OCI-LY7 (cell line): ENCODE measurements at regions not wholly inside any gene's neighbourhood (a gene's known extent, or its start where the extent isn't known, plus 50 kb on each side); places are given as distances from the start of the nearest gene placed in this dataset.

Experiments
- BruUV-seq: library from RNA; stranded (reverse); fragments of 400-500 nt; replicated peaks from 2 replicates; lab custom pipeline; 2021; lab: Mats Ljungman, UMichigan
- CTCF ChIA-PET: fragments of 300-600 bp; sonication (Branson Sonifier 250); formaldehyde crosslinking; loops from one replicate; lab custom pipeline; 2022; ENCODE audit warnings: antibody characterized with exemption; ENCODE audit not compliant: unreplicated experiment; lab: Charles Lee
- POLR2A ChIA-PET: fragments of 300-600 bp; sonication (Branson Sonifier 250); formaldehyde crosslinking; loops from one replicate; lab custom pipeline; 2022; ENCODE audit warnings: antibody characterized with exemption; lab: Charles Lee
- DNase-seq: peaks from one replicate; pipeline ENCODE4 v3.0.0-alpha.2; 2015; ENCODE audit warnings: low spot score
- H2AFZ ChIP-seq: fragments of 200-600 bp; sonication (generic), shearing (Covaris generic); 2 replicates; pipeline ENCODE4 v1.6.1; 2014; ENCODE audit warnings: mild to moderate bottlenecking, antibody characterized with exemption, low read length, moderate library complexity
- H3K27ac ChIP-seq: fragments of 200-600 bp; sonication (generic); 2 replicates; pipeline ENCODE4 v1.5.1; 2014; ENCODE audit warnings: mixed run types, low read depth, mild to moderate bottlenecking, moderate library complexity, low read length, inconsistent platforms; ENCODE audit not compliant: poor library complexity, severe bottlenecking
- H3K36me3 ChIP-seq: fragments of 200-600 bp; sonication (generic); 2 replicates; pipeline ENCODE4 v1.6.1; 2014; ENCODE audit warnings: mild to moderate bottlenecking, antibody characterized with exemption, low read length, moderate library complexity, mixed read lengths; ENCODE audit not compliant: insufficient read depth
- H3K4me1 ChIP-seq: fragments of 200-600 bp; sonication (generic); 2 replicates; pipeline ENCODE4 v1.5.1; 2014; ENCODE audit warnings: mild to moderate bottlenecking, low read length; ENCODE audit not compliant: insufficient read depth, poor library complexity, severe bottlenecking
- H3K4me2 ChIP-seq: fragments of 200-600 bp; sonication (generic); 2 replicates; pipeline ENCODE4 v1.6.1; 2014; ENCODE audit warnings: mild to moderate bottlenecking, low read length
- H3K4me3 ChIP-seq: fragments of 200-600 bp; sonication (generic); 2 replicates; pipeline ENCODE4 v1.5.1; 2014; ENCODE audit warnings: mild to moderate bottlenecking, low read depth, low read length; ENCODE audit not compliant: poor library complexity, severe bottlenecking
- H3K79me2 ChIP-seq: fragments of 200-600 bp; sonication (generic); 2 replicates; pipeline ENCODE4 v1.6.1; 2016; ENCODE audit warnings: low read depth, mild to moderate bottlenecking, low read length, moderate library complexity, mixed read lengths; ENCODE audit not compliant: insufficient read depth
- H3K9me2 ChIP-seq: fragments of 200-600 bp; sonication (generic); 2 replicates; pipeline ENCODE4 v1.6.1; 2016; ENCODE audit warnings: mild to moderate bottlenecking, low read length, mixed read lengths; ENCODE audit not compliant: insufficient read depth
- H3K9me3 ChIP-seq: fragments of 200-600 bp; sonication (generic); 2 replicates; pipeline ENCODE4 v1.6.1; 2014; ENCODE audit warnings: mild to moderate bottlenecking, mixed run types, low read length, mixed read lengths
- H4K20me1 ChIP-seq: fragments of 200-600 bp; sonication (generic); 2 replicates; pipeline ENCODE4 v1.6.1; 2014; ENCODE audit warnings: mild to moderate bottlenecking, antibody characterized with exemption, low read length, moderate library complexity, mixed read lengths; ENCODE audit not compliant: insufficient read depth
- EZH2phosphoT487 ChIP-seq: fragments of 200-600 bp; sonication (generic); IDR thresholded peaks from 2 replicates; pipeline ENCODE4 v1.6.1; 2018; ENCODE audit warnings: low read depth, borderline replicate concordance, mild to moderate bottlenecking, mixed run types, antibody characterized with exemption, low read length, moderate library complexity, mixed read lengths
- intact Hi-C: fragments of 100-400 bp; cut with micrococcal nuclease; formaldehyde crosslinking; loops from one replicate; pipeline ENCODE4 v1.10.0; 2022; ENCODE audit not compliant: unreplicated experiment
- TF ChIP-seq, protein P1 (sequence below): fragments of 200-600 bp; sonication (generic); conservative IDR thresholded peaks from 2 replicates; pipeline ENCODE4 v1.5.1; 2014; ENCODE audit warnings: mild to moderate bottlenecking, antibody characterized with exemption, low read length, moderate library complexity, mixed read lengths

DNA sequence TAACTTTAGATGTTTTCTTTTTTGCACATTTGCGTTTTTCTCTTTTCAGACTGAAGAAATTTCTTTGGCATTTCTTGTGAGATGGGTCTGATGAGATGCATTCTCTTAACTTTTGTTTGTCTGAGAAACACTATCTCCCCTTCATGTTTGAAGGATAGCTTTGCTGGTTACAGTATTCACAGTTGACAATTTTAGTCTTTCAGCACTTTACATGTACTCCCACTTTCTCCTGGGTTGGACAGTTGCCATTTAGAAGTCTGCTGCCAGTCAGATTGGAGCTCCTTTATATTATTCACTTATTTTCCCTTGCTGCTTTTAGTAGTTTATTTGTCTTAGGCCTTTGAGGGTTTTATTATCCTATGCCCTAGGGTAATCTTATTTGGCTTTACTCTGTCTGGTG lies 67.3 kb upstream of the VOPP1 start:
- Histone ChIP-seq H3K4me2 (no peak overlapping the region), H3K4me3 (no peak overlapping the region), H3K9me3 (peaks cover 13% of the 10 kb centered on the region; the same call in 1 of the 2 replicates), H3K36me3 (no peaks in the 10 kb centered on the region), H3K79me2 (no peaks in the 10 kb centered on the region), H3K4me1 (peaks cover 15% of the 10 kb centered on the region), H3K27ac (no peak overlapping the region), H4K20me1 (no peaks in the 10 kb centered on the region), H2AFZ (no peak overlapping the region), H3K9me2 (no peaks in the 10 kb centered on the region)
- CTCF ChIA-PET: no interaction called here
- TF ChIP-seq, protein P1, sequence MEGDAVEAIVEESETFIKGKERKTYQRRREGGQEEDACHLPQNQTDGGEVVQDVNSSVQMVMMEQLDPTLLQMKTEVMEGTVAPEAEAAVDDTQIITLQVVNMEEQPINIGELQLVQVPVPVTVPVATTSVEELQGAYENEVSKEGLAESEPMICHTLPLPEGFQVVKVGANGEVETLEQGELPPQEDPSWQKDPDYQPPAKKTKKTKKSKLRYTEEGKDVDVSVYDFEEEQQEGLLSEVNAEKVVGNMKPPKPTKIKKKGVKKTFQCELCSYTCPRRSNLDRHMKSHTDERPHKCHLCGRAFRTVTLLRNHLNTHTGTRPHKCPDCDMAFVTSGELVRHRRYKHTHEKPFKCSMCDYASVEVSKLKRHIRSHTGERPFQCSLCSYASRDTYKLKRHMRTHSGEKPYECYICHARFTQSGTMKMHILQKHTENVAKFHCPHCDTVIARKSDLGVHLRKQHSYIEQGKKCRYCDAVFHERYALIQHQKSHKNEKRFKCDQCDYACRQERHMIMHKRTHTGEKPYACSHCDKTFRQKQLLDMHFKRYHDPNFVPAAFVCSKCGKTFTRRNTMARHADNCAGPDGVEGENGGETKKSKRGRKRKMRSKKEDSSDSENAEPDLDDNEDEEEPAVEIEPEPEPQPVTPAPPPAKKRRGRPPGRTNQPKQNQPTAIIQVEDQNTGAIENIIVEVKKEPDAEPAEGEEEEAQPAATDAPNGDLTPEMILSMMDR: no peak
- no peak for TF ChIP-seq EZH2phosphoT487
- POLR2A ChIA-PET: interaction anchor here (0.6 to 0.7 kb wide), 2 partner anchors 9 to 13 kb away, joined by 3 read pairs; no protein-coding TSS in a partner anchor
- no peak for DNase-seq
- intact Hi-C loops: loop anchor here (2.0 to 5.0 kb wide), 2 partner anchors 83 to 368 kb away; no protein-coding TSS in a partner anchor
- no TSS peak for BruUV-seq

DNA sequence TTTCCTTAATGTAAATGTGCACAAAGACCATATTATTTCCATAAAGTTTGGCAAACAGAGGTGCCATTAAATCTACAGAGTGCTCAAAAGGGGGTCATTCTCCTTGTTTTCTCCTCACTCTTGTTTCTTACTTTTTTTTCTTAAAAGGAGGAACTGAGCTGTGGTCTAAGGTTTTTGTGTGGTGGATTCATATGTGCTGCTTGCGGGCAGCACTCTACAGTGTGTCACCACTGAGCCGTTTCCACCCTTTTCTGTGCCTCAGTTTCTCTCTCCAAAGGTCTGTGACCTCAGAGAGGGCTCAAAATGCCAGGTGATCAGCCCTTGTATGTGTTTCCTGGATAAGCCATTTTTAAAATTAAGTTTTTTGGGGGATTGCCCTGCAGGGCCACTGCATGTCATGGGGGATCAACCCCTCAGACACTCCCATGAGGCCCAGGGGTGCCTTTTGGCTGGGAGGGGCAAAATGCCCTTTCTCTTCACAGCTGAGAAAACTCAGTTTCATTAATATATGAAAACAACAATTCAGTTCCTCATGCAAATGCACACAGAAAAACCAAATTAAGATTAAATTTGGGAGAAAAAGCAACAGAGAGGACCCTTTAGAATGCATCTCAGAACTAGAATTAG lies 56.9 kb upstream of the VOPP1 start:
- intact Hi-C loops: no loop called here
- H3K4me2 ChIP-seq: no peak overlapping the region
- no peak overlapping the region for H3K4me3 ChIP-seq
- no peaks in the 10 kb centered on the region for H3K9me3 ChIP-seq
- no TSS peak for BruUV-seq
- no peaks in the 10 kb centered on the region for H4K20me1 ChIP-seq
- TF ChIP-seq, protein P1: no peak
- no peak for TF ChIP-seq EZH2phosphoT487
- H3K27ac ChIP-seq: no peak overlapping the region
- H3K4me1 ChIP-seq: no peaks in the 10 kb centered on the region
- no peak for DNase-seq
- no peaks in the 10 kb centered on the region for H3K36me3 ChIP-seq
- H3K9me2 ChIP-seq: no peaks in the 10 kb centered on the region
- POLR2A ChIA-PET: interaction anchor here (0.6 to 1.1 kb wide), 2 partner anchors 9 to 83 kb away, joined by 3 read pairs; no protein-coding TSS in a partner anchor
- H2AFZ ChIP-seq: no peak overlapping the region
- H3K79me2 ChIP-seq: no peaks in the 10 kb centered on the region
- CTCF ChIA-PET: no interaction called here

DNA sequence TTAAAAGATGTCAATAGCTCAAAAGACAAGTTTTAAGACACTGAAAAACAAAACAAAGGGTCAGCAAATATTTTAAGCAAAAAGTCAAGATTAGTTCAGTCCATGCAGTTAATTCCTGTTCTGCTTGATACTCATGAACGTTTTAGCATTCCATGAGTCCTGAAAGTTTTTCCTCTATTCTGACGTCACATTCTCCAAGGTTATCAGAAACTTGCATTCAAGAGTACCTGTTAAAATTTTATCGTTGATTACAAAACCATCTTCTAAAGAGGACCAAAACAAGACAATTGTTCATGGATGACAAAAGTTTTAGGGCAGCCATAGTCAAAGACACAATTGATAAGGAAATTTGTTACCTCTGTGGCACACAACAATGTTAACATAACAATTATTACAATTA lies 52.5 kb upstream of the VOPP1 start:
- intact Hi-C loops: no loop called here
- BruUV-seq: no TSS peak
- no peak for TF ChIP-seq EZH2phosphoT487
- TF ChIP-seq, protein P1: no peak

More for the DNA sequence above, 52.5 kb upstream of the VOPP1 start:
- H3K4me3 ChIP-seq: no peak overlapping the region
- no peaks in the 10 kb centered on the region for H3K9me3 ChIP-seq
- no peak overlapping the region for H3K27ac ChIP-seq
- H2AFZ ChIP-seq: no peak overlapping the region
- no peak overlapping the region for H3K4me2 ChIP-seq
- DNase-seq: no peak
- H3K79me2 ChIP-seq: no peaks in the 10 kb centered on the region
- H4K20me1 ChIP-seq: no peaks in the 10 kb centered on the region
- ChIA-PET CTCF (no interaction called here), POLR2A (no interaction called here)
- H3K36me3 ChIP-seq: no peaks in the 10 kb centered on the region
- H3K4me1 ChIP-seq: no peaks in the 10 kb centered on the region
- no peaks in the 10 kb centered on the region for H3K9me2 ChIP-seq
